BE2C (cell line): ENCODE measurements at regions not wholly inside any gene's neighbourhood (a gene's known extent, or its start where the extent isn't known, plus 50 kb on each side); places are given as distances from the start of the nearest gene placed in this dataset.

Source experiments
- DNase-seq: peaks from one replicate; pipeline ENCODE4 v3.0.0-alpha.2; 2020
- H3K27me3 ChIP-seq: fragments of 250-450 bp; sonication (Bioruptor Pico); 2 replicates; pipeline ENCODE4 v1.5.1; 2020; ENCODE audit warnings: mild to moderate bottlenecking
- H3K36me3 ChIP-seq: fragments of 250-450 bp; sonication (Bioruptor Pico); 2 replicates; pipeline ENCODE4 v1.5.1; 2020; ENCODE audit warnings: mild to moderate bottlenecking
- H3K4me1 ChIP-seq: fragments of 250-450 bp; sonication (Bioruptor Pico); 2 replicates; pipeline ENCODE4 v1.5.1; 2020
- H3K4me3 ChIP-seq: 2 replicates; pipeline ENCODE4 v1.5.1; 2011; ENCODE audit warnings: low read depth, low read length
- H3K9me3 ChIP-seq: fragments of 250-450 bp; sonication (Bioruptor Pico); 2 replicates; pipeline ENCODE4 v1.5.1; 2020
- CTCF ChIP-seq: IDR thresholded peaks from 2 replicates; pipeline ENCODE4 v1.5.1; 2012; ENCODE audit warnings: mild to moderate bottlenecking, low read depth, low read length

- no peak for DNase-seq
- TF ChIP-seq CTCF = no peak
- Histone ChIP-seq H3K4me3 (no peak overlapping the region), H3K36me3 (no peaks in the 10 kb centered on the region), H3K4me1 (no peaks in the 10 kb centered on the region), H3K27me3 (no peaks in the 10 kb centered on the region), H3K9me3 (no peaks in the 10 kb centered on the region)
Observed at GRCh38 chr1:164131949-164132348, 427.0 kb upstream of the PBX1 start.

DNA sequence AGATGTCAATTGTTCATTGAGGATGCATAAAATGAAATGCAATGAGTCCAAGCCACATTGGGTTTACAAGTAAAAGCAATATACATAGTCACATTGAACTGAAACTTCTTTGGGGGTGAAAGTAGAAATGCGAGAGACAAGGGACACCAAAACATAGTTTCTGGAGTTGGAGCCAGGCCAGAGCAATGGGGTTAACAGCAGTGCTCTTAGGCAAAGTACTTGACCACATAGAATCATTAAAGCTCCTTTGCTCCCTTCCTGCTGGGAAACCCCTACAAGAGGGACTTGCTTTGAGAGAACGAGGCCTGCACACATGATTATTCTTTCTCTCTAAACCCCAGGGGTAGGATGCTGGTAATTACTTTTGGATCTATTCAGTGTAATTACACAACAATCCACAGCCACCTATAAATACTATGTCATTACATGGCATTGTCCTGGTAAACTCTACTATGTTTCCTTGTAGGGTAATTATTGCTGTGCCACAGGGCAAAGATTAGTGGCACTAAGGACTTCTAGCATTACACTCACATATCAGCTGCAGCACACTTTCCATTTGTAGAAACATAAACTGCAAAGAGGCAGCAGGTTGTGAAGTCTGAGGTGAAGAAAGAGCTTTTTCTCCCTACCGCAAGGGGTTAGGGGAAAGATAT, 421.6 kb upstream of the PBX1 start:
- TF ChIP-seq CTCF = no peak
- no peaks in the 10 kb centered on the region for H3K36me3 ChIP-seq
- no peaks in the 10 kb centered on the region for H3K9me3 ChIP-seq
- no peak for DNase-seq
- H3K4me1 ChIP-seq = no peaks in the 10 kb centered on the region
- H3K4me3 ChIP-seq = no peak overlapping the region
- H3K27me3 ChIP-seq = no peaks in the 10 kb centered on the region

DNA sequence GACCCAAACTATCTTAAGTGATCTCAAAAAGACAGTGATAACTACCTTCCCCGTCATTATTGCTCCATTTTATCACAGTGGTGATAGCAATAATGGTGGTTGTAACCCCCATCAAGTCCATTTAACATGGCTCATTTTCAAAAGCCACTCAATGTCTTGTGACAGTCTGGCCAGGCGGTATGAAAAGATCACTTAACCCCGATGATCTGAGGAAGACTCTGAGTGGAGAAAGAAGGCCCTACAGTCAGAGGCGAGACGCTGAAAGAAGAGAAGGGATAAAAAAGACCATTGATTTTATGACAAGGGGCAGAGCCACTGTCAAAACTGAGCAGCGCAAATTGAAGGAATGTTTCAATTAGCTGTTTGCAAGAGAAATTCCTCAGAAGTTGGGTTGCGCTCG, 417.2 kb upstream of the PBX1 start:
- no peaks in the 10 kb centered on the region for H3K27me3 ChIP-seq
- no peak for DNase-seq
- TF ChIP-seq CTCF = no peak
- H3K4me1 ChIP-seq = no peaks in the 10 kb centered on the region
- H3K36me3 ChIP-seq = no peaks in the 10 kb centered on the region
- no peaks in the 10 kb centered on the region for H3K9me3 ChIP-seq
- H3K4me3 ChIP-seq = no peak overlapping the region

DNA sequence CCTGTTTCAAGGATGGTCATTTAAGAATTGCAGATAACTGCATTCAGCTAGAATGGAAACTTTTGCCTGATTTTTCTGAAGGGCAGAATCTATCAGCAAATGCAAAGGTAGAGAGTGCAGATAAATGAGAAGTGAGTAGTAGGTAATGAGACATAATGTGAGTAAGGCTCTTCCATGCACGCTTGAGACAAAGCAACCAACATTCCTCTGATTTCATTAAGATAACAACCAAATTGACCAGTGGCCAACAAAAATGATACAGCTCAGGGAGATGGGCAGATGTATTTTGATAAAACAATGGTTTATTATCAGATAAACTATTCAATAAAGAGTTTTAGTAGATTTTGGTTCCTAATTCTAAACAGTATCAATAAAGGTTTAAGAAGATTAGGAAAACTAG, 404.4 kb upstream of the PBX1 start:
- H3K4me1 ChIP-seq = no peaks in the 10 kb centered on the region
- H3K27me3 ChIP-seq = no peaks in the 10 kb centered on the region
- H3K36me3 ChIP-seq = no peaks in the 10 kb centered on the region
- no peak for DNase-seq
- H3K9me3 ChIP-seq = no peaks in the 10 kb centered on the region
- TF ChIP-seq CTCF = no peak
- no peak overlapping the region for H3K4me3 ChIP-seq

DNA sequence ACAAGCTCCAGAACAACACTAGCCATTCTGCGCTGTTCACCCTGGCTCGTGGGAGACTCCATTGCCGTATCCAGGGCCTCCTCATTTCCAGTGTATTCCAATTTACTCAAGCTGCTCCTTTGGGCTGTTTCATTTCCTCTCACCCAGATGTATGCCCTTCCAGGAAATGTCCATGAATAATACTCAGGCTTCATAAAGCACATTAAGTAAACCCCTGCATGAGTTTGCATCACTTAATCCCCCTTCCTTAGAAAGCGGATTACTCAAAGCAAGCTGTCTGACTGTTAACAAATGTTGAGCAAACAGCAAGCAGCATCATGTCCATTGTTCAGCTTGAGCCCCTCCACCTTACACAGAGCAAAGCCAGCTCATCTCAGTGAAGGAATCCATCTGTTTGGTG, 403.6 kb upstream of the PBX1 start:
- no peaks in the 10 kb centered on the region for H3K9me3 ChIP-seq
- no peaks in the 10 kb centered on the region for H3K4me1 ChIP-seq
- no peak for DNase-seq
- no peak for TF ChIP-seq CTCF
- H3K4me3 ChIP-seq = no peak overlapping the region
- no peaks in the 10 kb centered on the region for H3K36me3 ChIP-seq
- H3K27me3 ChIP-seq = no peaks in the 10 kb centered on the region

DNA sequence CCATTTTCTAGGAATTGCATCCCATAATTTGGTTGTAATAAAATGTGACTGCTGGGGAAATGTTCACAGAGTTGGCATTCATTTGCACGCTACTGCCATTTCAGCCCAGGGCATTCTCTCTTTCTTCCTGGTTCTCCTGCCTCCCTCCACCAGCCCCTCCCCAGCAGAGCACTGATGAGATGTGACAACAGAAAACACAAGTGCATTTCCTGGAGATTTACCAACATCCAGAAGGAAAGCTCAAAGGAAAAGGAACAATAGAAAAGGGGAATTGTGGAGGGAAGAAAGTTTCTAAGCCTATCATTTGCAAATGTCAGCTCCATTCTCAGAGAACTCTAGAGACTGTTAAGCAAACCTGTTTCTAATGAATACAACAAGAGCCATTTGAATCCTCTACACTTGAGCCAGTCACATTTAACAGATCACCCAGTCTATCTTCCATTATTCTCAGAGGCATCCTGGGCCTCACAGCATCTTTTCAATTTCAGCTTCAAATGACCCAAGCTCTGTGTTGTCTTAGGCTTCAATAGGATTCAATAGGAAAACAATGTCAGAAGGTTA, 395.6 kb upstream of the PBX1 start:
- H3K36me3 ChIP-seq = no peaks in the 10 kb centered on the region
- H3K4me3 ChIP-seq = no peak overlapping the region
- H3K9me3 ChIP-seq = no peaks in the 10 kb centered on the region
- DNase-seq = no peak
- H3K4me1 ChIP-seq = no peaks in the 10 kb centered on the region
- H3K27me3 ChIP-seq = no peaks in the 10 kb centered on the region
- TF ChIP-seq CTCF = no peak
